ENCODE measurements at regions not wholly inside any gene's neighbourhood (a gene's known extent, or its start where the extent isn't known, plus 50 kb on each side); places are given as distances from the start of the nearest gene placed in this dataset.

DNA sequence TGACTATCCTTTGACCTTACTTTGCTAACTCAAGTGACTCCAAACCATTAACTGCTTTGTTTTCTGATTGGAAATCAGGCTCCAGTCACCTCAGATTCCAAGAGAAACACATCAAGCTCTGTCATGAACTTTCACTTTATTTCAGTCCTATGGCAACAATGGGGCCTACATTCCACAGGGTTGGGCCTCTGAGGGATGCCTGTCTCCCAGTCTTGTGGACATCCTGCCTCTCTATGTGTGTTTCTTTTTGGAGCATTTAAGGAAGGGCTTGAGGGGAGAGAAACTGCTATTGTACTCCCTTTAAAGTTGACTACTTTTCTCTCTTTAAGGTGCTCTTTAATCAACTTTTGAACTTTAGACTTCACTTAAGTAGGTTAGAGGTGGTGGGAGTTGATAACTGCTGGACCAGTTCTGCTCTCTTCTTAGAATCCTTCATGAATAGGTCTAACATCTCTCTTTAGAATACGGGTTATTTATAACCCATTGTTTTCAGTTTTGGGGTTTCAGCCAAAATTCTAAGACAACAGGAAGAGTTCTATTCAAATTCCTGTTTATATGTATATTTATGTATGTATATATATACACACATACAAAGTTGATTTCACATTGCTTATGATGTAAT is 274.3 kb upstream of the NR3C2 start:
- no peaks in the 10 kb centered on the region for H4K20me1 ChIP-seq (ENCODE audit: insufficient read depth)
- H3K79me2 ChIP-seq (ENCODE audit: insufficient read depth, low read depth): no peaks in the 10 kb centered on the region
- TF ChIP-seq, protein P1, sequence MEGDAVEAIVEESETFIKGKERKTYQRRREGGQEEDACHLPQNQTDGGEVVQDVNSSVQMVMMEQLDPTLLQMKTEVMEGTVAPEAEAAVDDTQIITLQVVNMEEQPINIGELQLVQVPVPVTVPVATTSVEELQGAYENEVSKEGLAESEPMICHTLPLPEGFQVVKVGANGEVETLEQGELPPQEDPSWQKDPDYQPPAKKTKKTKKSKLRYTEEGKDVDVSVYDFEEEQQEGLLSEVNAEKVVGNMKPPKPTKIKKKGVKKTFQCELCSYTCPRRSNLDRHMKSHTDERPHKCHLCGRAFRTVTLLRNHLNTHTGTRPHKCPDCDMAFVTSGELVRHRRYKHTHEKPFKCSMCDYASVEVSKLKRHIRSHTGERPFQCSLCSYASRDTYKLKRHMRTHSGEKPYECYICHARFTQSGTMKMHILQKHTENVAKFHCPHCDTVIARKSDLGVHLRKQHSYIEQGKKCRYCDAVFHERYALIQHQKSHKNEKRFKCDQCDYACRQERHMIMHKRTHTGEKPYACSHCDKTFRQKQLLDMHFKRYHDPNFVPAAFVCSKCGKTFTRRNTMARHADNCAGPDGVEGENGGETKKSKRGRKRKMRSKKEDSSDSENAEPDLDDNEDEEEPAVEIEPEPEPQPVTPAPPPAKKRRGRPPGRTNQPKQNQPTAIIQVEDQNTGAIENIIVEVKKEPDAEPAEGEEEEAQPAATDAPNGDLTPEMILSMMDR (conservative IDR thresholded peaks at IDR 0.05; ENCODE audit: low read depth, low read length): no peak
- H3K4me3 ChIP-seq (IDR thresholded peaks at IDR 0.05; ENCODE audit: insufficient read depth, low read depth, low read length): no peak overlapping the region
- H3K27me3 ChIP-seq (ENCODE audit: insufficient read depth, low read depth): no peaks in the 10 kb centered on the region
- no peaks in the 10 kb centered on the region for H3K36me3 ChIP-seq (ENCODE audit: insufficient read depth)
- no peak overlapping the region for H3K27ac ChIP-seq
- H3K9ac ChIP-seq: no peak overlapping the region
- H3K4me2 ChIP-seq: no peak overlapping the region
- no peak overlapping the region for H2AFZ ChIP-seq (ENCODE audit: low read depth)
- H3K4me1 ChIP-seq (ENCODE audit: low read depth, poor library complexity, severe bottlenecking): no peaks in the 10 kb centered on the region

DNA sequence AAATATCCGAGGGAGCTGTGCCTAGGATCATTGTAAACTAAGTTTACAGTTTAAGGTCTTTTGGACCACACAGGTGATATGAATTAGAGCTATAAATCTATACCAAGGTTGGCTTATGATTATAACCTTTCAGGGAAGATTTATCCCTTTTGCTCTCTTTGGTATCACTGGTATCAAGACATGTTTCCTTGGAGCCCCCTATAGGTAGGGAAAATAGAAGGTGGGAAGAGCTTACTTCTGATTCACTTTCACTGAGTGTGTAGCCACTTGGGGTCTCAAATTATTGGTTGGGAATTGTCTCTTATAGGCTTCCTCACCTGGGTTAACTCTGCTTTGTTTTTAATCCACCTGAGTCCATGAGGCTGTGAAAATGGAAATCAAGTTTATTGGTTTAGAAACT is 262.1 kb upstream of the NR3C2 start:
- no peak overlapping the region for H3K4me3 ChIP-seq (IDR thresholded peaks at IDR 0.05; ENCODE audit: insufficient read depth, low read depth, low read length)
- TF ChIP-seq, protein P1 (conservative IDR thresholded peaks at IDR 0.05; ENCODE audit: low read depth, low read length): no peak
- no peaks in the 10 kb centered on the region for H3K4me1 ChIP-seq (ENCODE audit: low read depth, poor library complexity, severe bottlenecking)
- no peaks in the 10 kb centered on the region for H3K36me3 ChIP-seq (ENCODE audit: insufficient read depth)
- H2AFZ ChIP-seq (ENCODE audit: low read depth): no peak overlapping the region
- H3K4me2 ChIP-seq: no peak overlapping the region
- no peaks in the 10 kb centered on the region for H3K79me2 ChIP-seq (ENCODE audit: insufficient read depth, low read depth)
- H3K27me3 ChIP-seq (ENCODE audit: insufficient read depth, low read depth): no peaks in the 10 kb centered on the region
- H4K20me1 ChIP-seq (ENCODE audit: insufficient read depth): no peaks in the 10 kb centered on the region
- H3K27ac ChIP-seq: no peak overlapping the region
- no peak overlapping the region for H3K9ac ChIP-seq

DNA sequence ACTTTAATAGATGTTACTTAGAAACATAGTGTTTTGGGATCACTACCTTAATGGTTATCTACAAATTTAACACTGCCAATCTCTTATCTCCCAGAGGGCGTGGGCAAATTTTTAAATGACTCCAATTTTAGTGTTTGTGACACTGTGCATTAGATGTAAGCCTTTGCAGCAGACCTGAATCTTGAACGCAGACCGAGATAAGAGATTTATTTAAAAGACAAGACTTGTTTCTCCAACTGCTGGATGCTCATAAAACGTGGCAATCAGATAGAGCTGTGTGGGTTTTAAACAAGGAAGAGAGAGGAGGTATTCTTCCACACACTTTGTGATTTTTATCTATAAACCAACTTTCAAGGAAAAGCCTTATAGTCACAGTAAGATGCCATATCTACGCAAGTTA is 252.5 kb upstream of the NR3C2 start:
- Histone ChIP-seq H3K27ac (no peak overlapping the region), H3K27me3 (ENCODE audit: insufficient read depth, low read depth) (no peaks in the 10 kb centered on the region), H3K4me2 (no peak overlapping the region), H2AFZ (ENCODE audit: low read depth) (no peak overlapping the region), H3K9ac (no peak overlapping the region), H3K4me3 (IDR thresholded peaks at IDR 0.05; ENCODE audit: insufficient read depth, low read depth, low read length) (no peak overlapping the region), H3K79me2 (ENCODE audit: insufficient read depth, low read depth) (no peaks in the 10 kb centered on the region), H3K4me1 (ENCODE audit: low read depth, poor library complexity, severe bottlenecking) (no peaks in the 10 kb centered on the region), H4K20me1 (ENCODE audit: insufficient read depth) (no peaks in the 10 kb centered on the region), H3K36me3 (ENCODE audit: insufficient read depth) (no peaks in the 10 kb centered on the region)
- TF ChIP-seq, protein P1 (conservative IDR thresholded peaks at IDR 0.05; ENCODE audit: low read depth, low read length): no peak

DNA sequence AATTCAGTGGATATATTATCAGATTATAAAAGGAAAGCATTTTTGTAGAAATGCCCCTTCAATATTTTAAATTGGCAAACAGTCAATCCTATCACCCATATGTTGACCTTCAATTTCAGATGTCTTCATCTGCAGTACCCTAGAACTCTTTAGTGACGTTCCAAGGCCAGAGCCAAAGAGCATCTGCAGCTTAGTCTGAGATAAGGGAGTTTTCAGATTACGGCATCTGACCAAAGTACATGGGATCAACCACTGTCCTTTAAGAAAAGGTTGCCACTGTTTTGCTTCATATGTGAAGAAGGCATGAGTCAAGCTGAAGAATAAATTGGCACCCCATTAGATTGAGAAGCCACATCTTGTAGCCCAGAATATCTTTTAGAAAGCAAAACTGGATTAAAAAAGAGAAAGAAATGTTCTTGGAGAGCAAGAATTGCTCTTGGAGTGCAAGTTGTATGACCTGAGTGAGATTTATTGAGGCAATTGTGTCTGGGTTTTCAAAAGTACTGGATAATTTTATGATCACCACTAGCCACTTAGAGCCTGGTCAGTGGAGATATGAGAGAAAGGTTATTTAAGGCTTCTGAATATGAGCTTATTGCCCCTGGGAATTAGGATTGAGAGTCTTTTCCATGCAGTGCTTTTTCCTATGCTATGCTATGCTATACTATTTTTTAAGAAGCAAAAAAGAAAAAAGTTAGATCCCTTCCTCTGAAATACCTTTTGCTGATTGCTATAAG is 251.9 kb upstream of the NR3C2 start:
- H2AFZ ChIP-seq (ENCODE audit: low read depth): no peak overlapping the region
- TF ChIP-seq, protein P1 (conservative IDR thresholded peaks at IDR 0.05; ENCODE audit: low read depth, low read length): no peak
- no peaks in the 10 kb centered on the region for H3K79me2 ChIP-seq (ENCODE audit: insufficient read depth, low read depth)
- no peaks in the 10 kb centered on the region for H3K27me3 ChIP-seq (ENCODE audit: insufficient read depth, low read depth)
- no peaks in the 10 kb centered on the region for H3K36me3 ChIP-seq (ENCODE audit: insufficient read depth)
- H3K4me3 ChIP-seq (IDR thresholded peaks at IDR 0.05; ENCODE audit: insufficient read depth, low read depth, low read length): no peak overlapping the region
- H4K20me1 ChIP-seq (ENCODE audit: insufficient read depth): no peaks in the 10 kb centered on the region
- no peak overlapping the region for H3K27ac ChIP-seq
- no peak overlapping the region for H3K4me2 ChIP-seq
- no peak overlapping the region for H3K9ac ChIP-seq
- no peaks in the 10 kb centered on the region for H3K4me1 ChIP-seq (ENCODE audit: low read depth, poor library complexity, severe bottlenecking)
